ACC112 (cell line): ENCODE measurements at regions not wholly inside any gene's neighbourhood (a gene's known extent, or its start where the extent isn't known, plus 50 kb on each side); places are given as distances from the start of the nearest gene placed in this dataset.

Source experiments
- H2AFZ ChIP-seq: fragments of 200-600 bp; sonication (generic); one replicate; pipeline ENCODE4 v1.6.0; 2017; ENCODE audit warnings: antibody characterized with exemption, low read length; ENCODE audit not compliant: unreplicated experiment
- H3K27ac ChIP-seq: fragments of 200-600 bp; sonication (generic); 2 replicates; pipeline ENCODE4 v1.5.1; 2014; ENCODE audit warnings: low read depth, mild to moderate bottlenecking, antibody characterized with exemption, low read length, moderate library complexity
- H3K27me3 ChIP-seq: fragments of 200-600 bp; sonication (generic); 2 replicates; pipeline ENCODE4 v1.6.1; 2014; ENCODE audit warnings: mild to moderate bottlenecking, antibody characterized with exemption, low read length, moderate library complexity, mixed read lengths; ENCODE audit not compliant: insufficient read depth
- H3K36me3 ChIP-seq: fragments of 200-600 bp; sonication (generic); 2 replicates; pipeline ENCODE4 v1.6.1; 2016; ENCODE audit warnings: mild to moderate bottlenecking, antibody characterized with exemption, low read length, moderate library complexity, mixed read lengths; ENCODE audit not compliant: insufficient read depth
- H3K4me1 ChIP-seq: fragments of 200-600 bp; sonication (generic); one replicate; pipeline ENCODE4 v1.6.1; 2016; ENCODE audit warnings: low read length, mixed read lengths; ENCODE audit not compliant: insufficient read depth, unreplicated experiment, control insufficient read depth
- H3K4me3 ChIP-seq: fragments of 200-600 bp; sonication (generic); 2 replicates; pipeline ENCODE4 v1.5.1; 2014; ENCODE audit warnings: mild to moderate bottlenecking, low read depth, low read length
- H3K79me2 ChIP-seq: fragments of 200-600 bp; sonication (generic); one replicate; pipeline ENCODE4 v1.6.0; 2016; ENCODE audit warnings: low read length; ENCODE audit not compliant: control insufficient read depth, unreplicated experiment, insufficient read depth

GRCh38 chr15:91605576-91605975 lies 247.9 kb upstream of the SLCO3A1 start:
- Histone ChIP-seq H2AFZ (no peak overlapping the region), H3K4me3 (no peak overlapping the region)

DNA sequence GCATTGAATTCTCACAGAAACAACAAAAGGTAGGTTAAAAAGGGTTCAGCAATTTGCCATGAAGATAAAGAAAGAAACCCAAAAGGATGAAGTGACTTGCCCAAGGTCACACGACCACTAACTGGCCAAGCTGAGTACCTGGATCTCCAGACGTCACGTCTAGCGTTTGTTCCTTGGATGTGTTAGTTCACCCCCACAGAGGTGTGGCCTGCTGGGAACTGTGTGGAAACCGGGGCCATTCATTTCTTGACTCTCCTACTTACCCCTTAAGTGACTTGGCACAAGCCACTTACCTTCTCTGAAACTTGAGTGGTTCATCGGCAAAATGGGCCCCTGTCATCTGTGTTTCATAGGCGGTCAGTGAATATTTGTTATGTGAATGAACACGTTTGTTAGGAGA lies 244.3 kb upstream of the SLCO3A1 start:
- Histone ChIP-seq H3K27me3 (peaks cover 9% of the 10 kb centered on the region; the same call in 1 of the 2 replicates), H2AFZ (no peak overlapping the region), H3K36me3 (no peaks in the 10 kb centered on the region), H3K4me3 (no peak overlapping the region), H3K27ac (no peak overlapping the region), H3K4me1 (no peaks in the 10 kb centered on the region), H3K79me2 (no peaks in the 10 kb centered on the region)

More at GRCh38 chr15:91605576-91605975, 247.9 kb upstream of the SLCO3A1 start:
- Histone ChIP-seq H3K36me3 (no peaks in the 10 kb centered on the region), H3K4me1 (no peaks in the 10 kb centered on the region), H3K27ac (no peak overlapping the region), H3K79me2 (no peaks in the 10 kb centered on the region), H3K27me3 (peaks cover 9% of the 10 kb centered on the region; the same call in 1 of the 2 replicates)

GRCh38 chr15:91609966-91610365 lies 243.5 kb upstream of the SLCO3A1 start:
- H3K27me3 ChIP-seq: peaks cover 9% of the 10 kb centered on the region; the same call in 1 of the 2 replicates
- H3K27ac ChIP-seq: no peak overlapping the region
- H2AFZ ChIP-seq: no peak overlapping the region
- H3K36me3 ChIP-seq: no peaks in the 10 kb centered on the region
- H3K4me1 ChIP-seq: no peaks in the 10 kb centered on the region
- no peak overlapping the region for H3K4me3 ChIP-seq
- no peaks in the 10 kb centered on the region for H3K79me2 ChIP-seq

DNA sequence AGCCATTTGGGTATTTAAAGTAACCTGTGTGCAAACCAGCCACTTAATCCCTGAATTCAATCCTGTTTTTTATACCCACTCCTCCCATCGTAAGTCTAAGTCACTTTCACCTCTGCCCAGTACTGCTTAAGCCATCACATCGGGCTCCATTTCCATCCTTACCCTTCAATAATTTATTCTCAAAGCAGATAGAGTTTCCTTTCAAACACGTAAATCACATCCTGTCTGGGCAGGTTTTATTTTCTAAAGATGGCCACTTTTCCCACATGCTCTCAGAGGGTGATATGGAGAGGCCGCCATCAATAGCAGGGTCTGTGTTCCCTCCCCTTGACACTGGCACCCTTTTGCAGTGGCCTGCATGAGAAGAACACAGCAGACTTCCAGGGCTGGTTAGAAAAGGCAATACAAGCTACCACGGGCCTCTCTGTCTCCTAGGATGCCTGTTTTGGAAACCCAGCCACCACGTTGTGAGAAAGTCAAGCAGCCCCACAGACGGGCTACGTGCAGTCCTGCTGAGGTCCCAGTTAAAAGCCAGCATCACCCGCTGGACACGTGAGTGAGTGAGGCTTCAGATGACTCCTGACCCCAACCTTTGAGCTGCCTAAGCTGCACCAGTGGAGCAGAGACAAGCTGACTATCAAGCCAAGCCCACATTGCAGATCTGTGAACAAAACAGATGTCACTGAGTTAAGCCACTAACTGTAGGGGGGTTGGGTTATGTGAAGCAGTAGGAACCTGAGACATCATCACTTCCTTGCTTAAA lies 241.8 kb upstream of the SLCO3A1 start:
- Histone ChIP-seq H3K27ac (no peak overlapping the region), H3K4me1 (no peaks in the 10 kb centered on the region), H3K4me3 (no peak overlapping the region), H2AFZ (no peak overlapping the region), H3K36me3 (no peaks in the 10 kb centered on the region), H3K27me3 (peaks cover 4% of the 10 kb centered on the region; the same call in 1 of the 2 replicates), H3K79me2 (no peaks in the 10 kb centered on the region)

GRCh38 chr15:91620229-91620628 lies 233.3 kb upstream of the SLCO3A1 start:
- no peaks in the 10 kb centered on the region for H3K79me2 ChIP-seq
- no peak overlapping the region for H3K4me3 ChIP-seq
- no peak overlapping the region for H2AFZ ChIP-seq
- 0 out of 2 replicates have a peak, but pooled peaks cover 4% of the 10 kb centered on the region for H3K27me3 ChIP-seq
- H3K27ac ChIP-seq: no peak overlapping the region
- H3K36me3 ChIP-seq: no peaks in the 10 kb centered on the region
- no peaks in the 10 kb centered on the region for H3K4me1 ChIP-seq

DNA sequence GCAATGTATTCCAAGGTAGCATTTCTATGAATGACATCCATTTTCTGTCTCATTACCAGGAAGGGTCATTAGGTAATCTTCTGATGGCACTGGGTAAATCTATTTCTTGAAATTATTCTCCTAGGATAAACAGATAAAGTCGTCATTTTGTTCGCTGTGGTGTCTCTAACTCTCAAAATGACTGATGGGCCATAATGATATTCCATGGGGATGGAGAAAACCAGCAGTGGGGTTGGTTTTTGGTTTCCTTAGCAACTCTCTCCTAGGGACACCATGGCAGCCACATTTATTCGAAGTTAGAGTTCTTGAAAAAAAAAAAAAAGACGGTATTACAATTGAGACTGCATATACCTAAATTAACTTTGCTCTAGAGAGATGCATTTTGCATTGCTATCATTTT lies 231.3 kb upstream of the SLCO3A1 start:
- Histone ChIP-seq H3K4me1 (no peaks in the 10 kb centered on the region), H3K4me3 (no peak overlapping the region), H3K27me3 (0 out of 2 replicates have a peak, but pooled peaks cover 4% of the 10 kb centered on the region), H3K79me2 (no peaks in the 10 kb centered on the region), H3K27ac (no peak overlapping the region), H3K36me3 (no peaks in the 10 kb centered on the region), H2AFZ (no peak overlapping the region)

DNA sequence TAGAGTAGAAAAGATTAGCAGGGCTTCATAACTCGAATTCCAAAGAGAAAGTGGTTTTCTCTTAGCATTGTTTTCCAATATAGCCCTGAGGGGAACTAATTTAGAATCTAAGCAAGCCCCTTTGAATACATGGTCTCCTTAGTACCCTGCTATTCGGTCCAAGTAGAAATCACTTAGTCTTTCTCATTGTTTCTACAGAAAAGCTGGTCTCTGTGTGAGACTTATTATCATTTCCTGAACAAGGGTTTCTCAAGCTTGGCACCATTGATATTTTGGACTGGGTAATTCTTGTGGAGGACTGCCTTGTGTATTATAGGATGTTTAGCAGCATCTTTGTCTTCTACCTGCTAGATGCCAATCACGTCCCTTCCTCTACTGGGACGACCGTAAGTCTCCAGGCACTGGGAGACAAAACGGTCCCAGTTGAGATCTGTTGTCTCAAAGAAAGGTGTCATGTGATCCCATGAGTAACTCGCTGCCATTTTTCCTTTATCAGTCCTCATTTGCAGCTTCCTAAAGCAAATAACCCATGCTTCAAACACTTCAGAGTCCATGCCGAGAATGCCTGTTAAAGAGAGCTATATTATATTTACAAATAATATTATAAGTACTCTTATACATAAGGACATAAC lies 230.7 kb upstream of the SLCO3A1 start:
- no peaks in the 10 kb centered on the region for H3K36me3 ChIP-seq
- 0 out of 2 replicates have a peak, but pooled peaks cover 4% of the 10 kb centered on the region for H3K27me3 ChIP-seq
- no peak overlapping the region for H3K27ac ChIP-seq
- no peaks in the 10 kb centered on the region for H3K4me1 ChIP-seq
- H2AFZ ChIP-seq: no peak overlapping the region
- H3K79me2 ChIP-seq: no peaks in the 10 kb centered on the region
- no peak overlapping the region for H3K4me3 ChIP-seq

- Histone ChIP-seq H2AFZ (no peak overlapping the region), H3K36me3 (no peaks in the 10 kb centered on the region), H3K27ac (no peak overlapping the region), H3K4me1 (no peaks in the 10 kb centered on the region), H3K79me2 (no peaks in the 10 kb centered on the region), H3K27me3 (0 out of 2 replicates have a peak, but pooled peaks cover 4% of the 10 kb centered on the region), H3K4me3 (no peak overlapping the region)
Observed at GRCh38 chr15:91624353-91624968, 229.0 kb upstream of the SLCO3A1 start.

GRCh38 chr15:91625506-91625905 lies 228.0 kb upstream of the SLCO3A1 start:
- H3K36me3 ChIP-seq: no peaks in the 10 kb centered on the region
- H3K27ac ChIP-seq: no peak overlapping the region
- H2AFZ ChIP-seq: no peak overlapping the region

GRCh38 chr15:91627473-91628278 lies 225.8 kb upstream of the SLCO3A1 start:
- H3K27ac ChIP-seq: no peak overlapping the region
- no peak overlapping the region for H3K4me3 ChIP-seq
- H3K4me1 ChIP-seq: no peaks in the 10 kb centered on the region
- H3K79me2 ChIP-seq: no peaks in the 10 kb centered on the region
- H3K36me3 ChIP-seq: no peaks in the 10 kb centered on the region
- H2AFZ ChIP-seq: no peak overlapping the region
- 0 out of 2 replicates have a peak, but pooled peaks cover under 1% of the 10 kb centered on the region for H3K27me3 ChIP-seq

More at GRCh38 chr15:91625506-91625905, 228.0 kb upstream of the SLCO3A1 start:
- 0 out of 2 replicates have a peak, but pooled peaks cover 4% of the 10 kb centered on the region for H3K27me3 ChIP-seq
- H3K4me1 ChIP-seq: no peaks in the 10 kb centered on the region
- H3K79me2 ChIP-seq: no peaks in the 10 kb centered on the region
- no peak overlapping the region for H3K4me3 ChIP-seq
